GM23338 (cell line): ENCODE measurements at regions not wholly inside any gene's neighbourhood (a gene's known extent, or its start where the extent isn't known, plus 50 kb on each side); places are given as distances from the start of the nearest gene placed in this dataset.

Source experiments
- ATAC-seq: fragments of 200-7000 bp; cut with Tn5 transposase; 3 replicates; pipeline ENCODE4 v1.9.1; 2020
- DNase-seq: peaks from one replicate; pipeline ENCODE4 v3.0.0-alpha.2; 2015; ENCODE audit warnings: low spot score
- H2AFZ ChIP-seq: fragments of 200-600 bp; sonication (generic); 2 replicates; pipeline ENCODE4 v1.8.0; 2016; ENCODE audit warnings: antibody characterized with exemption, mild to moderate bottlenecking, moderate library complexity
- H3F3A ChIP-seq: fragments of 200-600 bp; sonication (generic); replicated peaks from 2 replicates; pipeline ENCODE4 v1.8.0; 2017; ENCODE audit warnings: antibody characterized with exemption, mixed run types, low read depth
- H3K27ac ChIP-seq: fragments of 200-600 bp; sonication (generic); 2 replicates; pipeline ENCODE4 v1.6.1; 2016; ENCODE audit warnings: low read depth
- H3K27me3 ChIP-seq: fragments of 200-600 bp; sonication (generic); 2 replicates; pipeline ENCODE4 v1.8.0; 2016; ENCODE audit warnings: mild to moderate bottlenecking, mixed run types, moderate library complexity; ENCODE audit not compliant: insufficient read depth
- H3K36me3 ChIP-seq: fragments of 200-600 bp; sonication (generic); 2 replicates; pipeline ENCODE4 v1.8.0; 2016; ENCODE audit warnings: mild to moderate bottlenecking; ENCODE audit not compliant: insufficient read depth
- H3K4me1 ChIP-seq: fragments of 200-600 bp; sonication (generic); 2 replicates; pipeline ENCODE4 v1.8.0; 2016; ENCODE audit warnings: mild to moderate bottlenecking, moderate library complexity; ENCODE audit not compliant: insufficient read depth
- H3K4me2 ChIP-seq: fragments of 200-600 bp; sonication (generic); 2 replicates; pipeline ENCODE4 v1.7.1; 2017; ENCODE audit warnings: mixed run types
- H3K4me3 ChIP-seq: fragments of 200-600 bp; sonication (generic); 2 replicates; pipeline ENCODE4 v1.6.1; 2016; ENCODE audit warnings: mixed run types
- H3K79me2 ChIP-seq: fragments of 200-600 bp; sonication (generic); replicated peaks from 2 replicates; pipeline ENCODE4 v1.8.0; 2017; ENCODE audit warnings: mild to moderate bottlenecking; ENCODE audit not compliant: insufficient read depth
- H3K9me2 ChIP-seq: fragments of 200-600 bp; sonication (generic); 2 replicates; pipeline ENCODE4 v1.8.0; 2017; ENCODE audit not compliant: insufficient read depth
- H4K20me1 ChIP-seq: fragments of 200-600 bp; sonication (generic); replicated peaks from 2 replicates; pipeline ENCODE4 v1.8.0; 2017; ENCODE audit warnings: mild to moderate bottlenecking; ENCODE audit not compliant: insufficient read depth
- H3K27ac Mint-ChIP-seq: 2 replicates; pipeline ENCODE4 v1.8.0; 2020; ENCODE audit warnings: inconsistent platforms, mild to moderate bottlenecking, moderate library complexity, mixed read lengths
- H3K27me3 Mint-ChIP-seq: 3 replicates; pipeline ENCODE4 v1.8.0; 2022; ENCODE audit warnings: low read depth, mild to moderate bottlenecking, moderate library complexity, mixed read lengths, inconsistent platforms; ENCODE audit not compliant: insufficient read depth, poor library complexity
- H3K36me3 Mint-ChIP-seq: 3 replicates; pipeline ENCODE4 v1.8.0; 2021; ENCODE audit warnings: low read depth, mild to moderate bottlenecking, inconsistent platforms, moderate library complexity, mixed read lengths
- H3K4me1 Mint-ChIP-seq: 3 replicates; pipeline ENCODE4 v1.8.0; 2020; ENCODE audit warnings: mild to moderate bottlenecking, inconsistent platforms, mixed read lengths
- H3K4me3 Mint-ChIP-seq: 3 replicates; pipeline ENCODE4 v1.8.0; 2021; ENCODE audit warnings: moderate library complexity, mild to moderate bottlenecking, inconsistent platforms, mixed read lengths
- H3K9me3 Mint-ChIP-seq: 3 replicates; pipeline ENCODE4 v1.8.0; 2020; ENCODE audit warnings: moderate library complexity, mild to moderate bottlenecking, inconsistent platforms, mixed read lengths
- CTCF ChIP-seq, 2 experiments: fragments of 200-600 bp in 1 of 2; sonication (generic) in 1 of 2; conservative IDR thresholded peaks; 2 replicates each; pipeline versions ENCODE4 v1.5.1 to v1.6.1; 2016 to 2017; ENCODE audit warnings: antibody characterized with exemption in 2 of 2, low read depth in 2 of 2, mild to moderate bottlenecking in 2 of 2, moderate library complexity in 1 of 2
- ETS1 ChIP-seq: IDR thresholded peaks from 2 replicates; pipeline ENCODE4 v1.6.1; 2016; ENCODE audit warnings: antibody characterized with exemption
- EZH2 ChIP-seq: fragments of 200-600 bp; sonication (generic); IDR thresholded peaks from one replicate; pipeline ENCODE4 v1.8.0; 2017; ENCODE audit warnings: antibody characterized with exemption, mild to moderate bottlenecking, low read depth; ENCODE audit not compliant: unreplicated experiment
- EZH2phosphoT487 ChIP-seq: fragments of 200-600 bp; sonication (generic); IDR thresholded peaks from one replicate; pipeline ENCODE4 v1.8.1; 2018; ENCODE audit warnings: antibody characterized with exemption; ENCODE audit not compliant: unreplicated experiment
- JUNB ChIP-seq: IDR thresholded peaks from one replicate; pipeline ENCODE4 v1.6.1; 2016; ENCODE audit warnings: antibody characterized with exemption; ENCODE audit not compliant: unreplicated experiment
- NANOG ChIP-seq: IDR thresholded peaks from 2 replicates; pipeline ENCODE4 v1.6.1; 2016; ENCODE audit warnings: antibody characterized with exemption, borderline replicate concordance
- REST ChIP-seq: IDR thresholded peaks from one replicate; pipeline ENCODE4 v1.6.1; 2018; ENCODE audit warnings: antibody characterized with exemption; ENCODE audit not compliant: unreplicated experiment
- STAT1 ChIP-seq: IDR thresholded peaks from one replicate; pipeline ENCODE4 v1.6.1; 2016; ENCODE audit warnings: antibody characterized with exemption; ENCODE audit not compliant: unreplicated experiment
- ZNF331 ChIP-seq: fragments of 250-450 bp; sonication (Bioruptor Pico); IDR thresholded peaks from 2 replicates; pipeline ENCODE4 v1.5.0; 2020; ENCODE audit warnings: low read depth, mild to moderate bottlenecking, moderate library complexity

- TF ChIP-seq CTCF (conservative IDR thresholded peaks at IDR 0.05; ENCODE audit: low read depth in 2 of 2) (no peak), EZH2 (no peak), STAT1 (no peak), JUNB (no peak), NANOG (no peak), ETS1 (no peak)
Observed at GRCh38 chr3:109679664-109680063, 342.3 kb upstream of the DPPA4 start (continued).

GRCh38 chr3:109683746-109684145, 346.4 kb upstream of the DPPA4 start:
- H3K4me2 ChIP-seq = no peak overlapping the region
- no peak for TF ChIP-seq CTCF (conservative IDR thresholded peaks at IDR 0.05; ENCODE audit: low read depth in 2 of 2)
- TF ChIP-seq ETS1 = no peak
- TF ChIP-seq EZH2 = no peak
- no peak for TF ChIP-seq JUNB
- no peak for TF ChIP-seq STAT1
- TF ChIP-seq REST = no peak
- no peak for TF ChIP-seq NANOG
- no peak for TF ChIP-seq EZH2phosphoT487
- no peak for TF ChIP-seq ZNF331

More at GRCh38 chr3:109683746-109684145, 346.4 kb upstream of the DPPA4 start:
- Mint-ChIP-seq H3K9me3 (no peaks in the 10 kb centered on the region), H3K36me3 (no peaks in the 10 kb centered on the region), H3K27me3 (no peaks in the 10 kb centered on the region), H3K4me1 (no peaks in the 10 kb centered on the region), H3K27ac (no peak overlapping the region), H3K4me3 (no peak overlapping the region)
- DNase-seq (no peak), ATAC-seq (no peak)
- H3F3A ChIP-seq = no peaks in the 10 kb centered on the region
- H4K20me1 ChIP-seq = no peaks in the 10 kb centered on the region
- H3K27ac ChIP-seq = no peak overlapping the region
- no peaks in the 10 kb centered on the region for H3K9me2 ChIP-seq
- H3K79me2 ChIP-seq = no peaks in the 10 kb centered on the region
- no peak overlapping the region for H3K4me3 ChIP-seq
- H3K4me1 ChIP-seq = no peaks in the 10 kb centered on the region
- H3K27me3 ChIP-seq = no peaks in the 10 kb centered on the region
- no peaks in the 10 kb centered on the region for H3K36me3 ChIP-seq
- H2AFZ ChIP-seq = no peak overlapping the region
